Muscle of leg (tissue), 3 donors: ENCODE measurements at regions not wholly inside any gene's neighbourhood (a gene's known extent, or its start where the extent isn't known, plus 50 kb on each side); places are given as distances from the start of the nearest gene placed in this dataset.

Experiments used
- DNase-seq: peaks from one replicate; pipeline ENCODE4 v3.0.0; 2013
- H3K27ac ChIP-seq: one replicate; pipeline ENCODE4 v1.5.1; 2013; ENCODE audit warnings: mild to moderate bottlenecking, low read length, control low read depth
- H3K27me3 ChIP-seq: one replicate; pipeline ENCODE4 v1.6.1; 2013; ENCODE audit warnings: low read length; ENCODE audit not compliant: control insufficient read depth, insufficient read depth
- H3K36me3 ChIP-seq: one replicate; pipeline ENCODE4 v1.6.1; 2013; ENCODE audit warnings: low read length; ENCODE audit not compliant: control insufficient read depth, insufficient read depth
- H3K4me1 ChIP-seq: one replicate; pipeline ENCODE4 v1.6.1; 2013; ENCODE audit warnings: low read length; ENCODE audit not compliant: control insufficient read depth, insufficient read depth
- H3K4me3 ChIP-seq: one replicate; pipeline ENCODE4 v1.5.1; 2013; ENCODE audit warnings: low read length, control low read depth
- H3K9me3 ChIP-seq: replicated peaks from 2 replicates; pipeline ENCODE4 v1.6.1; 2013; ENCODE audit warnings: low read depth, low read length; ENCODE audit not compliant: control insufficient read depth
- WGBS: methylation state at CpG from one replicate; pipeline ENCODE4 v1.1.5; 2013; ENCODE audit warnings: missing lambda C conversion rate; ENCODE audit not compliant: insufficient coverage; 5-methylcytosine and 5-hydroxymethylcytosine counted together

GRCh38 chr1:222084048-222084447 lies 342.2 kb upstream of the DUSP10 start:
- no peak overlapping the region for H3K27ac ChIP-seq
- H3K4me3 ChIP-seq = no peak overlapping the region
- no peaks in the 10 kb centered on the region for H3K4me1 ChIP-seq
- no peaks in the 10 kb centered on the region for H3K36me3 ChIP-seq
- H3K9me3 ChIP-seq = peaks cover 3% of the 10 kb centered on the region
- no peaks in the 10 kb centered on the region for H3K27me3 ChIP-seq
- DNase-seq = no peak

- WGBS = 96% methylated on average over 2 of the region's 3 CpGs
- H3K9me3 ChIP-seq = peaks cover 3% of the 10 kb centered on the region
- no peak for DNase-seq
- no peaks in the 10 kb centered on the region for H3K27me3 ChIP-seq
- H3K36me3 ChIP-seq = no peaks in the 10 kb centered on the region
- no peak overlapping the region for H3K27ac ChIP-seq
- no peak overlapping the region for H3K4me3 ChIP-seq
- H3K4me1 ChIP-seq = no peaks in the 10 kb centered on the region
Measured at GRCh38 chr1:222081859-222082258, 340.0 kb upstream of the DUSP10 start.

DNA sequence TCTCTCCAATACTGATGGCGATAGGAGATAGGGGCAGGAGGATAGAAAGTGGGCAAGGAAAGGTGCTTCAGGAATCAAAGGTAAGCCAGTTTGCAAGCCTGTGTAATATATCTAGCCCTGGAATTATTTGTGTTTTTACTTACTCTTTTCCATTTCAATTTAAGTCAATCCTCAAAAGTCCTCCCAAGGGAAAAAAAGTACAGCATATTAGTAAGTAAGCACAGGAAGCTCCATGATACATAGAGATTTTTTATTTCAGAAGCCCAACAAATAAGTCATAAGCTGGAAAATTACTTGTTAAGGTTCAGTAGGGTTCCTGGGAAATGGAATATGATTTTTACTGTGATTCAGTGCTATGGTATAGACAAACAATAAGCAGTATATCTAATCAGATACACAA lies 337.7 kb upstream of the DUSP10 start:
- no peak overlapping the region for H3K27ac ChIP-seq
- H3K4me1 ChIP-seq = no peaks in the 10 kb centered on the region
- no peaks in the 10 kb centered on the region for H3K36me3 ChIP-seq
- DNase-seq = peak; percentile 55
- H3K9me3 ChIP-seq = peaks cover 3% of the 10 kb centered on the region
- H3K4me3 ChIP-seq = no peak overlapping the region
- WGBS = no CpG with 5 or more reads among the region's 1 CpG
- no peaks in the 10 kb centered on the region for H3K27me3 ChIP-seq

DNA sequence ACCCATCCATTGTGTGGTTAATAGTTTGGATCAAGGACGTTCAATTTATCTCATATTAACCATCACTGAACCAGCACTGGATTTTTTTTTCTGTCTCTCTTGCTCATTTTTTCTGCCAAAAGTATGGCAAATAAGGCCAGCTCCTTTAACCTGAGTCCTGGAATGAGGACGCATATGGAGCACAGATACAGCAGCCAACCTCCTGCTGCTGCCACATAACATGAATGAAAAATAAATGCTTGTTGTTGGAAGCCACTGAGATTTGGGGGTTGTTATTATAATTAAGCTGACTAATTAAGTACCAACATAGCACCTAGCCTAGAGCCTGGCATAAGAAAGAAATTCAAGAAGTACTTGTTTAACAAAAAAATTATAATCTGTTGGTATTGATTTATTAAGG lies 335.3 kb upstream of the DUSP10 start:
- Histone ChIP-seq H3K4me1 (no peaks in the 10 kb centered on the region), H3K27ac (no peak overlapping the region), H3K27me3 (no peaks in the 10 kb centered on the region), H3K9me3 (no peaks in the 10 kb centered on the region), H3K36me3 (no peaks in the 10 kb centered on the region), H3K4me3 (no peak overlapping the region)
- no peak for DNase-seq
- no CpG with 5 or more reads among the region's 2 CpGs for WGBS

- Histone ChIP-seq H3K27me3 (no peaks in the 10 kb centered on the region), H3K9me3 (no peaks in the 10 kb centered on the region), H3K4me3 (no peak overlapping the region), H3K27ac (no peak overlapping the region), H3K36me3 (no peaks in the 10 kb centered on the region), H3K4me1 (peaks cover 5% of the 10 kb centered on the region)
- no CpG with 5 or more reads among the region's 1 CpG for WGBS
- DNase-seq = no peak
Measured at GRCh38 chr1:222074317-222074716, 332.4 kb upstream of the DUSP10 start.

DNA sequence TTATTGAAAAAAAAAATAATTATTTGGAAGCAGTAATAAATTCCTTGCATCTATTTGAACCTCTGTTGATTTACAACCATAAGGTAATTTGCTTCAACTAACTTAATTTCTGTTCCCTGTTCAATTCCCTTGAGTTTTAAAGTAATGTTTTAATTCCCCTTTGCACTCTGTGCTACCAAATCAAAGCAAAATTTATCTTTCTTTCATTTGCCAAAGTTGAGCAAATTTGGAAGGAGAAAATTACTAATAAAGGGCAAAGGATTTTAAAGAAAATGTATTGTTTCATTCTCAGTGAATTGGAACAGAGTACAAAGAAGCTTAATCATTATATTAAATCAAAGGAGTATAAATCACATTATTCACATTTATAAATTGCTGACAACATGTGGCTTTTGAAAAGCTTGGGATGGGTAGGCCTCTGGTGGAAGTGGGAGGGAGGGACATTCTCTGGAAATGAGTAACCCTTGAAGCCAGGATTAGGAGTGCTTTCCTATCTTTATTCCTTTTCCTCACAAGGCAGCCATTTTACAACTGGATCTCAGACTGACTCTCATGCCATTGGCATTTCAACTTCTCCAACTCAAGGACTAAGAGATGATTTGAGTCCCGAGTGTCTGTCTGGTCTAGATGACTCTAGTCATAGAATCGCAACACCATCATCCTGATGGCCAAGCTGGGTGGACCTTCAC lies 331.6 kb upstream of the DUSP10 start:
- Histone ChIP-seq H3K27me3 (no peaks in the 10 kb centered on the region), H3K27ac (no peak overlapping the region), H3K4me3 (no peak overlapping the region), H3K4me1 (peaks cover 5% of the 10 kb centered on the region), H3K9me3 (no peaks in the 10 kb centered on the region), H3K36me3 (no peaks in the 10 kb centered on the region)
- WGBS = no CpG with 5 or more reads among the region's 2 CpGs
- peak; percentile 30 for DNase-seq

- DNase-seq = peak; percentile 50
- 16% methylated on average over 5 of the region's 5 CpGs for WGBS
Measured at GRCh38 chr1:222071387-222071786, 329.5 kb upstream of the DUSP10 start.

DNA sequence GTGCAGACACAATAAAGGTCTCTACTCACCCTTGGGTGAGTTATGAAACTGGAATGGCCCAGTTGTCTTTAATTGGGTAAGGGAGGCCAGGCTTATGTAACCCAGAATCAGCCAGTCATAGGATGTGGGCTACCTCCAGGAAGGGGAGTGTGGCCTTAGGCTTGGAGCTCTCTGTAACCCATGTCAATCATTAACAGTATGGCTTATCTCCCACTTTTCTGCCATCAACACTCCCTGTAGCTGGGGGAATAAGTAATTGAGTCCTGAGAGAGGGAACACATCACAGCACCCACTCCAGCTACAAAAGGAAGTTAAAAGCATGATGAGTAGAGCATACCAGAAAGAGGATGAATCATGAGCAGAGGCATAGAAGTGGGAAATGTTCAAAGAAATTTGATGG lies 327.0 kb upstream of the DUSP10 start:
- Histone ChIP-seq H3K4me1 (peaks cover 5% of the 10 kb centered on the region), H3K4me3 (no peak overlapping the region), H3K36me3 (no peaks in the 10 kb centered on the region), H3K27ac (no peak overlapping the region), H3K27me3 (no peaks in the 10 kb centered on the region), H3K9me3 (no peaks in the 10 kb centered on the region)
- DNase-seq = no peak

More at GRCh38 chr1:222071387-222071786, 329.5 kb upstream of the DUSP10 start:
- Histone ChIP-seq H3K4me3 (no peak overlapping the region), H3K27me3 (no peaks in the 10 kb centered on the region), H3K36me3 (no peaks in the 10 kb centered on the region), H3K4me1 (peaks cover 5% of the 10 kb centered on the region), H3K9me3 (no peaks in the 10 kb centered on the region), H3K27ac (no peak overlapping the region)

DNA sequence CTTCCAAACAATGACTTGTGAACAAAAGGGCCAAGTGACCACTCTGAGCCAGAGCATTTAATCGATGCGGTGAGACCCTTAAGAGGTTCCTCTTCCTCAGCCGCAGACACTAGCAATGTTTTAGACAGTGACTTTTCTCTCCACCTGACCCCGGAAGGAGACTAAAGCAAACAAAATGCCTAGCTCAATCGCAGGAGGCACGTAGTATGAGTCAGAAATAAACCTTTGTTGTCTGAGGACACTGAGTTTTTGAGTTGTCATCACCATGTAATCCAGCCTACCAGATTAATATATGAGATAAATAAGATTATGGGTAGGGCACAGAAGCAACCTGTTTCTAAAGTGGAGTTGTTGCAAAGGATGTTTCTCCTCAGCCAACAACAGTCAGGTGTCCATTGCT lies 326.2 kb upstream of the DUSP10 start:
- H3K4me3 ChIP-seq = no peak overlapping the region
- H3K9me3 ChIP-seq = no peaks in the 10 kb centered on the region
- peaks cover 5% of the 10 kb centered on the region for H3K4me1 ChIP-seq
- WGBS = 90% methylated on average over 2 of the region's 6 CpGs
- no peak overlapping the region for H3K27ac ChIP-seq
- H3K27me3 ChIP-seq = no peaks in the 10 kb centered on the region
- H3K36me3 ChIP-seq = no peaks in the 10 kb centered on the region
- DNase-seq = no peak

- Histone ChIP-seq H3K9me3 (no peaks in the 10 kb centered on the region), H3K27ac (no peak overlapping the region), H3K4me3 (no peak overlapping the region), H3K27me3 (no peaks in the 10 kb centered on the region), H3K4me1 (peaks cover under 1% of the 10 kb centered on the region), H3K36me3 (no peaks in the 10 kb centered on the region)
- WGBS = no CpG with 5 or more reads among the region's 1 CpG
- DNase-seq = no peak
Measured at GRCh38 chr1:222066539-222066938, 324.6 kb upstream of the DUSP10 start.

GRCh38 chr1:222065234-222065633 lies 323.3 kb upstream of the DUSP10 start:
- Histone ChIP-seq H3K4me1 (no peaks in the 10 kb centered on the region), H3K27ac (no peak overlapping the region), H3K27me3 (no peaks in the 10 kb centered on the region), H3K4me3 (no peak overlapping the region), H3K36me3 (no peaks in the 10 kb centered on the region), H3K9me3 (no peaks in the 10 kb centered on the region)
- no CpG with 5 or more reads among the region's 3 CpGs for WGBS
- no peak for DNase-seq
